ENCODE measurements at regions not wholly inside any gene's neighbourhood (a gene's known extent, or its start where the extent isn't known, plus 50 kb on each side); places are given as distances from the start of the nearest gene placed in this dataset.
"Not testable (repeated sequence)": the region's sequence is repeated elsewhere in the genome, so short reads cannot be mapped to it uniquely, and the experiment has no call there.

- no peak for DNase-seq
Measured at GRCh38 chr9:117775591-117775990, 71.4 kb downstream of the TLR4 start.

GRCh38 chr9:117777823-117778222 is 73.6 kb downstream of the TLR4 start:
- no peak for DNase-seq

GRCh38 chr9:117779760-117780159 is 75.6 kb downstream of the TLR4 start:
- no peak for DNase-seq

- peak; percentile 83 for DNase-seq
Measured at GRCh38 chr9:117782931-117783788, 79.0 kb downstream of the TLR4 start.

- DNase-seq: no peak
Measured at GRCh38 chr9:117783828-117784227, 79.6 kb downstream of the TLR4 start.

- DNase-seq: no peak
Measured at GRCh38 chr9:117784996-117785395, 80.8 kb downstream of the TLR4 start.

GRCh38 chr9:117787746-117788145 is 83.5 kb downstream of the TLR4 start:
- no peak for DNase-seq

GRCh38 chr9:117795271-117795670 is 91.1 kb downstream of the TLR4 start:
- no peak for DNase-seq

GRCh38 chr9:117796681-117797080 is 92.5 kb downstream of the TLR4 start:
- no peak for DNase-seq

GRCh38 chr9:117800389-117800788 is 96.2 kb downstream of the TLR4 start:
- no peak for DNase-seq

GRCh38 chr9:117809751-117810150 is 105.5 kb downstream of the TLR4 start:
- no peak for DNase-seq

- no peak for DNase-seq
Measured at GRCh38 chr9:117815315-117815714, 111.1 kb downstream of the TLR4 start.

- no peak for DNase-seq
Measured at GRCh38 chr9:117815948-117816347, 111.7 kb downstream of the TLR4 start.

GRCh38 chr9:117821954-117822353 is 117.8 kb downstream of the TLR4 start:
- DNase-seq: no peak

- DNase-seq: no peak
Measured at GRCh38 chr9:117823576-117823975, 119.4 kb downstream of the TLR4 start.

GRCh38 chr9:117825609-117826347 is 121.6 kb downstream of the TLR4 start:
- DNase-seq: no peak

- DNase-seq: no peak
Measured at GRCh38 chr9:117826837-117827236, 122.6 kb downstream of the TLR4 start.

- peak; percentile 56 for DNase-seq
Measured at GRCh38 chr9:117827456-117827855, 123.3 kb downstream of the TLR4 start.

GRCh38 chr9:117828466-117828865 is 124.3 kb downstream of the TLR4 start:
- DNase-seq: no peak

GRCh38 chr9:117835798-117836197 is 131.6 kb downstream of the TLR4 start:
- DNase-seq: no peak

- DNase-seq: no peak
Measured at GRCh38 chr9:117839862-117840261, 135.7 kb downstream of the TLR4 start.

- not testable (repeated sequence) for DNase-seq
Measured at GRCh38 chr9:117851836-117852461, 147.7 kb downstream of the TLR4 start.

- DNase-seq: no peak
Measured at GRCh38 chr9:117858561-117858960, 154.4 kb downstream of the TLR4 start.

- no peak for DNase-seq
Measured at GRCh38 chr9:117860849-117861248, 156.6 kb downstream of the TLR4 start.
